Activated naive CD8-positive, alpha-beta T cell treated with anti-CD3 and anti-CD28 coated beads, Interleukin-2, amount 50 U/mL, for 24 hours (primary cell): ENCODE measurements at regions not wholly inside any gene's neighbourhood (a gene's known extent, or its start where the extent isn't known, plus 50 kb on each side); places are given as distances from the start of the nearest gene placed in this dataset.

Experiments used
- ATAC-seq: fragments of 150-1000 bp; cut with Tn5 transposase; one replicate; pipeline ENCODE4 v1.10.0; 2021
- DNase-seq: peaks from one replicate; pipeline ENCODE4 v3.0.0; 2021
- H3K27ac Mint-ChIP-seq: one replicate; pipeline ENCODE4 v1.8.0; 2021; ENCODE audit warnings: mild to moderate bottlenecking, mixed read lengths
- H3K27me3 Mint-ChIP-seq: one replicate; pipeline ENCODE4 v1.8.0; 2021; ENCODE audit warnings: mixed read lengths
- H3K36me3 Mint-ChIP-seq: one replicate; pipeline ENCODE4 v1.8.0; 2021; ENCODE audit warnings: low read depth, mixed read lengths
- H3K4me1 Mint-ChIP-seq: one replicate; pipeline ENCODE4 v1.8.0; 2021; ENCODE audit warnings: mixed read lengths
- H3K4me3 Mint-ChIP-seq: one replicate; pipeline ENCODE4 v1.8.0; 2021; ENCODE audit warnings: mild to moderate bottlenecking, moderate library complexity, mixed read lengths
- H3K9me3 Mint-ChIP-seq: one replicate; pipeline ENCODE4 v1.8.0; 2021; ENCODE audit warnings: mixed read lengths

DNA sequence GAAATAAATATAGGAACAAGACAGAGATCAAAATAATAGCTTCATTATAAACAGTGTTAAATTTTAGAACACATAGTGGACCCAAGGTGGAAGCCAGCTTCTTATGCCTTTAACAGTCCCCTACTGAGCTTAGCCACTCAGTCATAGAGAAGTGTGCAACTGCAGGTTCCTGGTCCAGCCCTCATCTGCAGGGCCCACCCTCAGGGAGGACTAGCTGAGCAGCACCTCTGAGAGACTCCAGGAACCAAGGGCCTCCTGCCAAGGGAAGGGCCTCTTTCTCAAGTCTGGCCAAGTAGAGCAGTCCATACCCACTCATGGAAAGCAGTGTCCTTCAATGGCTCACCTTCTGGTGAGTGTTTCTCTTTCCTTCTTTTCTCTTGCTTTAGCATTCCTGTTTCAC lies 173.7 kb upstream of the PRPS1L1 start:
- no peak for ATAC-seq
- no peak for DNase-seq
- Mint-ChIP-seq H3K27ac (no peak overlapping the region), H3K4me1 (peaks cover 8% of the 10 kb centered on the region), H3K27me3 (no peaks in the 10 kb centered on the region), H3K36me3 (no peaks in the 10 kb centered on the region), H3K4me3 (no peak overlapping the region), H3K9me3 (no peaks in the 10 kb centered on the region)

DNA sequence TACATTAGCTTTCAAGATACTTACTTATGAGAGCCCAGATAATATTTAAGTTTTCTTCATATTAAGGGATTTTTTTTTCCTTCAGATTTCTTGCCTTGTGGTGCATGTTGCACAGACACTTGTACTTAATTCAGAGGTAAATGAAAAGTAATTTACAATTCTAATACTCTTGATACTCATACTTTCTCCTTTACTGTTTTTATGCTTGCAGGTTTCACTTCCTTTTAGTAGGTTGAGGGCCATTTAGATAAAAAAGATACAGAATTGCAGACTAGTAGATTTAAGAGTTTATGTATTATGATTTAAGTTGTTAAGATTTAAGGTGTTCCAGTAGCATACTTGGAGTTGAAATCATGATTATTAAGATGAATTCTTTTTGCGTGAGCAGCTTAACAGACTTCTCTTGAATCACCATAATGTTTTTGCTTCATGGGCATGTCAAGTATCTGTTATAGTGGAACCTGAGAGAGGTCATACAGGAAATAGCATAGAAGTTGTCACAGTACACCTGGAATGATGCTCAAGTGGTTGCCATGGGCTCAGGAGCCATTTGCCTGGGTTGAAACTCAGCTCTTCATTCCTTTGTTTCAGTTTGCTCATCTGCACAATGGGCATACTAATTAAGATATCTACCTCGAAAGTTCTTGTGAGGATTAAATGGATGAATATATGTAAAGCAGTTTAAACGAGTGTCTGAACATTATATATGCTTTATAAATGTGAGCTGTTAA lies 174.8 kb upstream of the PRPS1L1 start:
- Mint-ChIP-seq H3K27ac (no peak overlapping the region), H3K36me3 (no peaks in the 10 kb centered on the region), H3K27me3 (no peaks in the 10 kb centered on the region), H3K4me3 (no peak overlapping the region), H3K4me1 (peaks cover 8% of the 10 kb centered on the region), H3K9me3 (no peaks in the 10 kb centered on the region)
- DNase-seq (no peak), ATAC-seq (no peak)

DNA sequence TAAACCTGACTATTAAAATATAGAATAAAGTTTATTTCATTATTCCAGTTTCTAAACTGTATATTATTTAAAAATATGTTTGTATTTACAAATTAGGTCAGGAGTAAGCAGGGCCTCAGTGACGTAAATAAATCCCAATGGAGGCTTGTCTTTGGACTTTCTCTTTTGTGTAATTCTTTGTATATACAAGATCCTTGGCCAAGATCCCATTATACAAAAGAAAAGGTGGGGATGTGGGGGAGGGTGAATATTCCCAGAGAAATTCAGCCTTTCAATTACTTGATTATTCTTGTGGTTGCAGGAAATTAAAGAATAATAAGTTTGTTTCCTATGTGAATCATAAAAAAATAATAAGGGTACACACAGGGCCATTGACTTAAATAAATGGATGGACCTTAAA lies 178.7 kb upstream of the PRPS1L1 start:
- Mint-ChIP-seq H3K9me3 (no peaks in the 10 kb centered on the region), H3K4me3 (no peak overlapping the region), H3K27ac (no peak overlapping the region), H3K27me3 (no peaks in the 10 kb centered on the region), H3K36me3 (no peaks in the 10 kb centered on the region), H3K4me1 (peaks cover 8% of the 10 kb centered on the region)
- no peak for ATAC-seq
- no peak for DNase-seq

DNA sequence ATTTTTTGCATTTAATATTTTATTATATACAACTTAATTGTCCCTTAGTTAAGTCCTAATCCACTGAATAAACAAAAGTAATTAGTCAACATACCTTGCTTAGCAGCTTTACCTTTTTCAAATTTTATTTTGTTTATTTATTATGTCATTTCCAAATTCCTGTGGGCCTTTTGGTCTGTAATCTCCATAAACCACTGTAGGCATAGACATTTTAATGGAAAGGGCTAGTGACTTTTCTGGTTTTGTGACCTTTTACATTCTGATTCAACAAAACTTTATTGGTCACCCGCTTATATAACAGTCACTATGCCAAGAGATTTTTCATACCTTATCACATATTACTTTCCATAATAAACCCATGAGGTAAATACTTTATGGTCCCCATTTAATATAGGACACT lies 181.3 kb upstream of the PRPS1L1 start:
- Mint-ChIP-seq H3K27ac (no peak overlapping the region), H3K27me3 (no peaks in the 10 kb centered on the region), H3K9me3 (no peaks in the 10 kb centered on the region), H3K36me3 (no peaks in the 10 kb centered on the region), H3K4me1 (no peaks in the 10 kb centered on the region), H3K4me3 (no peak overlapping the region)
- no peak for DNase-seq
- no peak for ATAC-seq

DNA sequence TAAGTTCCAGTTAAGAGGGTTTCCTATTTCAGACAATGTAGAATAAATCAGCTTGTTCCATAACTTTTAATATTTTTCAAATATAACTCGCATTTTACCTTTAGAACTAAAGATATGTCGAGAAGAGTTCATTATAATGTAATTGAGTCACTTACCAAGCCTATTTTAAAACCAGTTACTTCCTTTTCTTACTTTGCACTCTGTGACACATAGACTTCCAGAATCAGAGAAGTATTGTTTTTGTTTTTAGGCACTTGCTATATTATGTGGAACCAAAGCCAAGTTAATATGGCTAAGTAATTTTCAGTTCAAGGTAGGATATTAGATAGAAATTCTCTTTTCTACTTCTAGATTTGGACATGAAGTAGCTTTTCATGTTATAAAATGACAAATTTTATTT lies 182.7 kb upstream of the PRPS1L1 start:
- no peak for ATAC-seq
- no peaks in the 10 kb centered on the region for H3K36me3 Mint-ChIP-seq
- H3K4me1 Mint-ChIP-seq, result no peaks in the 10 kb centered on the region
- H3K4me3 Mint-ChIP-seq, result no peak overlapping the region
- no peaks in the 10 kb centered on the region for H3K9me3 Mint-ChIP-seq
- H3K27ac Mint-ChIP-seq, result no peak overlapping the region
- no peaks in the 10 kb centered on the region for H3K27me3 Mint-ChIP-seq
- DNase-seq, result no peak

DNA sequence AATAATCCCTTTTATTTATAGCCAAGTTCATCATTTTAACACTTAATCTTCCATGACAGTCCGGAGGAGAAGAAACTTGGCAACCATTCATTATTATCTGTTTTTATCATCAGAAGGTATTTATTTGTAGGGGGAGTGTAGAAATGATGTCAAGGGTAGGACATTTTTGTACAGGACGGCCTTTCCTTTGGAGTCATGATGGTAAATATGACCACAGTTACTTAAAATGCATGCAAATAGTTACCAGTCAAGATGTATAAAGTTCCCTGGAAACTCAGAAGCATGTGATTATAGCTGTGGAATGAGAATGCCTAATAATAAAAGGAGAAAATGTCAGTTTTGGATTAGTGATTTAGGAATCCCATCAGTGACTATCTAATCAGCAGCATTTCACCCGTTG lies 183.1 kb upstream of the PRPS1L1 start:
- Mint-ChIP-seq H3K9me3 (no peaks in the 10 kb centered on the region), H3K27ac (no peak overlapping the region), H3K4me1 (no peaks in the 10 kb centered on the region), H3K36me3 (no peaks in the 10 kb centered on the region), H3K4me3 (no peak overlapping the region), H3K27me3 (no peaks in the 10 kb centered on the region)
- DNase-seq (no peak), ATAC-seq (no peak)

DNA sequence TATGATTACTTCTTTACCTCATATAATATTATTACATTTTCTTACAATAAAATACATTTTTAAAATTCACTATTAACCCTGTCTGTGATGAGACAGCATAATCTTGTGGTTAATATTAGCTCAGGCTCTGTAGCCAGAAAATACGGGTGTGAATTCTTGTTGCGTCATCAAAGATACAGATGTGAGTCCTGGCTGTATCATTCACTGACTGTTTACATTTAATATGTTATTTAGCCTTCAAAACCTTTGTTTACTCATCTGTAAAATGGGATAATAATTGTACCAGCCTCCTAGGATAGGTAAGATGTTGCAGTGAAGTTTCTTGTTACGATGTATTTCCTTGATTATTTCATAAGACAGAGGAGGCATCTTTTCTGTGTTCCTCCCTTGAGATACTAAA lies 184.7 kb upstream of the PRPS1L1 start:
- no peak for ATAC-seq

DNA sequence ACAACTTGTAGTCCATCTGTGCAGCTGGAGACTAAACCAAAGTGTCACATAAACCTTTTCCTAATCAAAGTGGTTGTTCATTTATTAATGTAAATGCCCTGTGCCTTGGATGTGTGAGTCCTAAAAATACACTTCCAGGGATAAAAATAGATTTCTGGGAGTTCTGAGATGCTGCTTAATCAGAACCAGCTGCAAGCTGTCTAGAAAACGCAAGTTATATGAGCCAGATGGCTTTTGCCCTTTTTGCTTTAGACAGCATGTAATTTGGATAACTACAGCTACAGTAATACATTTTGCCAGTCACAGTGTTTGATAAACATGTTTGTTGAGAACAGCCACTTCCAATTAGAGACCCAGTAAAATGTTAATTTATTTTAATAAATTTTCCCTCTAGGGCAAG lies 185.1 kb upstream of the PRPS1L1 start:
- Mint-ChIP-seq H3K9me3 (no peaks in the 10 kb centered on the region), H3K27ac (no peak overlapping the region), H3K27me3 (no peaks in the 10 kb centered on the region), H3K4me3 (no peak overlapping the region), H3K36me3 (no peaks in the 10 kb centered on the region), H3K4me1 (no peaks in the 10 kb centered on the region)
- DNase-seq, result no peak
- ATAC-seq, result no peak

More for the DNA sequence above, 184.7 kb upstream of the PRPS1L1 start:
- no peak for DNase-seq
- H3K9me3 Mint-ChIP-seq, result no peaks in the 10 kb centered on the region
- no peak overlapping the region for H3K4me3 Mint-ChIP-seq
- no peaks in the 10 kb centered on the region for H3K4me1 Mint-ChIP-seq
- H3K36me3 Mint-ChIP-seq, result no peaks in the 10 kb centered on the region
- no peak overlapping the region for H3K27ac Mint-ChIP-seq
- H3K27me3 Mint-ChIP-seq, result no peaks in the 10 kb centered on the region

DNA sequence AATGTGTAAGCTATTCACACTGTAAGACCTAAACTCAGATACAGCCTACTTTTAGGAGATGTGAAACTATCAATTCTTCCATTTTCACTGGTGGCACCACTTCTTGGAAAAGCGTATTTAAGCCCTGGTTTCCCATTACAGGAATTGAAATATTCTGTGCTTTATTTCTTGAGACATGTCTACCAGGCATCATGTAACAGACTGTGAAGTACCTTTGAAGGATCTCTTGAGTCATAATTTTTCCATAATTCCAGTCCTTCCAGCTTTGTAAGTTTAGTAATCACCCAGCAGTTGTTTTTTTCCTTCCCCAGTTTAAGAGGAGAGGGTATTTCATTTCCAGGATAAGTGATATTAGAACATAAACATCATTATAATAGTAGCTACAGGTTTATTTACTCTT lies 186.0 kb upstream of the PRPS1L1 start:
- Mint-ChIP-seq H3K4me3 (no peak overlapping the region), H3K27me3 (no peaks in the 10 kb centered on the region)

DNA sequence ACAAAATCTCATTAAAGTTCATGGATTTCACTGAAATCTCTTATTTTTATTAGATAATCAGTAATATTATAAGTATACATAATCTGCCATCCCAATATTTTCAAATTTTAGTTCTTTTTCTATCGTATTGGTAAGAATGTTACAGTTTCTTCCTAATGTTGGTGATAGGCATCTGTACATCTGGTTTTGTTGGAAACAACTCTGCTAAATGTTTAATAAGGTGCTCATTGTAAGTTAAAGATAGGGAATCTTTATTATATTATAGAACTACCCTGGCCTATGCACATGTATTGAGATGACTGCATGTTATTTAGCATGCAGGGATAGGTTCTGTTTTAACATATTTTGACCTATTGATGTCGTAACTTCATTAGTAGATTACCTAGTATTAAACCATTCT lies 188.6 kb upstream of the PRPS1L1 start:
- DNase-seq, result no peak
- ATAC-seq, result no peak
- Mint-ChIP-seq H3K4me3 (no peak overlapping the region), H3K4me1 (no peaks in the 10 kb centered on the region), H3K9me3 (no peaks in the 10 kb centered on the region), H3K27ac (no peak overlapping the region), H3K27me3 (no peaks in the 10 kb centered on the region), H3K36me3 (no peaks in the 10 kb centered on the region)

More for the DNA sequence above, 186.0 kb upstream of the PRPS1L1 start:
- Mint-ChIP-seq H3K9me3 (no peaks in the 10 kb centered on the region), H3K4me1 (no peaks in the 10 kb centered on the region), H3K36me3 (no peaks in the 10 kb centered on the region), H3K27ac (no peak overlapping the region)
- ATAC-seq (no peak), DNase-seq (no peak)

DNA sequence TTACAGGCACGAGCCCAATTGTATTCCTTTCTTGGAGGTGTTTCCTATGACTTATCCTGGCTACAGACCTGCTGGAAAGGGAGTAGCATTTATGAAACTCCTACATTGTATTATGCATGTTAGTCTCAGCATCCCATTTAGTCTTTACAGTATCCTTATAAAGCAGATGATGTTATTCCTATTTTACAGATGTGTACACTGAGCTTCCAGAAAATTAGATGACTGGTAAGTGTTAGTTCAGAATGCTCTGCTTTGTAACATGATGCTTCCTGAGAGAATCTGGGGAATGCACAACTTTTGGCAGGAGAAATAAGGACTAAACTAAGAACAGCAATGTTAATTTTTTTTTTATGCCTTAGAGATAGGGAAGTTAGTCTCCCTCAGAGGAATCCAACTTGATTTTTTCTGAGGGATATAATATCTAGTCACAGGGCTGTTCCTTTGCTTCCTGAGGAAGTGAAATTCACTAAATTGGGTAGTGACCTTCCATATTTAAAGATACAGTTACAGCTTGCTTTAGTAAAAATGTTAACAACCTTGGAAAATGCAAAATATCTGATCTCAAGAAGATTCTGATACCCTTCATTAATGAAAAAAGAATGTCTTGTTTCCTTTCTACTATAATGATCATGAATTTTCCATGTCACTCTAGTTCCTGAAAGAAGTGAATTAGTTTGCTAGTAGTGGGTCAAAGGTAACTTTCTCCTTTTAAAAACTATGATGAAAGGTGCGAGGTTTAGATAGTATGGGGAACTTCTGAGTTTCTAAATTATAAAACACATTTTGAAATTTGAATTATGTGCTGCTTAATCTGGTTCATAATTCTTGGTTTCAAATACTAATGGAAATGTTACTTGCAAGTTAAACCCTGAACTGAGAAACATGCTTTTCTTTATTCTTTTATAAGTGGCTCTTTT lies 194.0 kb upstream of the PRPS1L1 start:
- H3K27ac Mint-ChIP-seq, result no peak overlapping the region
- no peaks in the 10 kb centered on the region for H3K9me3 Mint-ChIP-seq
- H3K4me1 Mint-ChIP-seq, result peaks cover 4% of the 10 kb centered on the region

DNA sequence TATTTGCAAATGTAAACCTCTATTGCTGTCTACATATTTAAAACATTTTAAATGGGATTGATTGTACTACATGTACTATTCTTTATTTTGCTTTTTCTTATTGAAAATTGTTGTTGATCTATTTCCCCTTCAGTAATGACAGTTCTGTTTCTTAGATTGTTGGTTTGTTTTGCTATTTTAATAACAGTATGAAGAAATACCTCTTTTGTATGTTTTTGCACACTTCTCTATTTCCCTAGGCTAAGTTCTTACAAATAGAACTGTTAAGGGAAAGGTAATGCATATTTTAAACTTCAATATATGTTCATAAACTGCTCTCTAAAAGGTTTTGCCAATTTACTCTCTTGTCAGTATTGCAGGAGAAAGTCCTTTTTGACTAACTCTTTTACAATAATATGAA lies 195.0 kb upstream of the PRPS1L1 start:
- no peak for DNase-seq
- peaks cover 2% of the 10 kb centered on the region for H3K27me3 Mint-ChIP-seq
- ATAC-seq, result no peak
- H3K4me1 Mint-ChIP-seq, result peaks cover 4% of the 10 kb centered on the region
- H3K4me3 Mint-ChIP-seq, result no peak overlapping the region
- H3K36me3 Mint-ChIP-seq, result no peaks in the 10 kb centered on the region
- no peaks in the 10 kb centered on the region for H3K9me3 Mint-ChIP-seq
- H3K27ac Mint-ChIP-seq, result no peak overlapping the region

More for the DNA sequence above, 194.0 kb upstream of the PRPS1L1 start:
- H3K27me3 Mint-ChIP-seq, result peaks cover 2% of the 10 kb centered on the region
- DNase-seq (no peak), ATAC-seq (no peak)
- no peak overlapping the region for H3K4me3 Mint-ChIP-seq
- H3K36me3 Mint-ChIP-seq, result no peaks in the 10 kb centered on the region

DNA sequence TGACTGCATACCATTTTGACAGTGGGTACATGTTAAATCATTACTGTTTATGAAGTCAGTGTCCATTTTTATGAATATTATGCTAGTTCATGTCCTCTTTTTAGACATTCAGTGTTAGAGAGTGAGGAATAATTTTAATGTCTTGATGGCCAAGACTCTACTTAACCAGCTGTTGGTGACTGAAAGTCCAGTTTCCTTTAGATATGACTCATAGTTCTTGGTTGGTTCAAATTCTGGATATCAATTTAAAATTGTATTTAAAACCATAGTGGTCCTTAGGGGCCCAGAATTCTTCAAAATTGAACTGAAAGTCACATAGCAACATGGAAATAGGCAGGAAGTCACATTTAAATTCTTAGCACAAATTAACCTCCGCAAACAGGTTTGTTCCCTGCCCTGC lies 196.5 kb upstream of the PRPS1L1 start:
- Mint-ChIP-seq H3K27me3 (peaks cover 2% of the 10 kb centered on the region), H3K4me3 (no peak overlapping the region), H3K4me1 (peaks cover 4% of the 10 kb centered on the region), H3K27ac (no peak overlapping the region), H3K36me3 (no peaks in the 10 kb centered on the region), H3K9me3 (no peaks in the 10 kb centered on the region)
- DNase-seq (no peak), ATAC-seq (no peak)

DNA sequence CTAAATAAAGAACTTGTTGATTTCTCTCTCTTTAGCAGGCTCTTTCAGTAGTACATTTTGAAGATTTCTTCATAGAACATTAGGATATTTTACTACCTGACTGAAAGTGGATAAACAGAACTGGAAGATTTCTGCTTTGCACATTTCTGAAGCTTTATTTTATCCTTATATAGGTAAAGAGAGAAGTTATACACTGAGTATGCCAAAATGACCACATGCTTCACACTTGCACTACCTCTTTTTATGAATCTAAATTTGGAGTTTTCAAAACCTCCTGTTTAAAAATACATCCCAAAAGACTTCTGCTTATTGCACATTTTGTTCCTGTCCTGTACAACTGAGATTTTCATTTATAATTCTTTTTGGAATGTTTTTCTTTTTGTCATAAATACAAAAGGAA lies 197.4 kb upstream of the PRPS1L1 start:
- Mint-ChIP-seq H3K4me1 (peaks cover 4% of the 10 kb centered on the region), H3K36me3 (no peaks in the 10 kb centered on the region), H3K4me3 (no peak overlapping the region), H3K27me3 (peaks cover 2% of the 10 kb centered on the region), H3K9me3 (no peaks in the 10 kb centered on the region), H3K27ac (no peak overlapping the region)
- ATAC-seq (no peak), DNase-seq (no peak)

DNA sequence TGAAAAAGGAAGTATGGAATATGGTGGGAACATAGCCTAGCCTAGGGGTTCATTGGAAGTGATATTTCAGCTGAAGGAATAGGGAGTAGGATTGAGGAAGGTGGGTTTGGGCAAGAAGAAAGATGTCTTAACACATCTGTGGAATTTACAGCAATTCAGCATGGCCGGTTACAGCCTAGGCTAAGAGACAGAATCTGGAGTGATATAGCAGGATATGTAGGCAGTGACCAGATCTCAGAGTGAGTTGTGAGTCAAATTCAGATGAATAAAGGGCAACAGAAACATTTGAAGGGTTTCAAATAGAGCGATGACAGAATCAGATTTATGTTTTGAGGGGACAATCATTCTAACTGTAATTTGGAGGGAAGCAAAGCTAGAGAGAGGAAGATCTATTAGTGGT lies 199.0 kb upstream of the PRPS1L1 start:
- no peak for DNase-seq

More for the DNA sequence above, 199.0 kb upstream of the PRPS1L1 start:
- no peak for ATAC-seq
- no peaks in the 10 kb centered on the region for H3K9me3 Mint-ChIP-seq
- no peak overlapping the region for H3K27ac Mint-ChIP-seq
- peaks cover 2% of the 10 kb centered on the region for H3K27me3 Mint-ChIP-seq
- H3K4me1 Mint-ChIP-seq, result peaks cover 4% of the 10 kb centered on the region
- no peaks in the 10 kb centered on the region for H3K36me3 Mint-ChIP-seq
- H3K4me3 Mint-ChIP-seq, result no peak overlapping the region
